Stomach smooth muscle (tissue), 2 donors: ENCODE measurements at regions not wholly inside any gene's neighbourhood (a gene's known extent, or its start where the extent isn't known, plus 50 kb on each side); places are given as distances from the start of the nearest gene placed in this dataset.

ENCODE experiments used
- H3K27ac ChIP-seq: one replicate; pipeline ENCODE4 v1.7.0; 2013; ENCODE audit warnings: mild to moderate bottlenecking, low read length, inconsistent platforms
- H3K27me3 ChIP-seq, 2 donors: one replicate each; pipeline ENCODE4 v1.7.0; 2013; ENCODE audit warnings: low read length in 2 of 2; ENCODE audit not compliant: insufficient read depth in 2 of 2, control insufficient read depth in 1 of 2
- H3K36me3 ChIP-seq, 2 donors: one replicate each; pipeline ENCODE4 v1.7.0; 2013; ENCODE audit warnings: low read length in 2 of 2; ENCODE audit not compliant: control insufficient read depth in 2 of 2, insufficient read depth in 2 of 2
- H3K4me1 ChIP-seq: one replicate; pipeline ENCODE4 v1.7.0; 2013; ENCODE audit warnings: low read length; ENCODE audit not compliant: control insufficient read depth, insufficient read depth
- H3K4me3 ChIP-seq, 2 donors: one replicate each; pipeline ENCODE4 v1.7.0; 2013; ENCODE audit warnings: low read length in 2 of 2
- H3K9ac ChIP-seq, 2 donors: one replicate each; pipeline ENCODE4 v1.7.0; 2013; ENCODE audit warnings: low read length in 2 of 2, mild to moderate bottlenecking in 1 of 2
- H3K9me3 ChIP-seq, 2 donors: one replicate each; pipeline ENCODE4 v1.7.0; 2013; ENCODE audit warnings: low read length in 2 of 2; ENCODE audit not compliant: control insufficient read depth in 2 of 2
- donor health status: healthy.
- donor health status: Pancreatic carcinoma.

- Histone ChIP-seq H3K9ac (no peak overlapping the region), H3K27ac (no peak overlapping the region), H3K4me3 (no peak overlapping the region), H3K36me3 (no peaks in the 10 kb centered on the region), H3K4me1 (no peaks in the 10 kb centered on the region), H3K9me3 (no peaks in the 10 kb centered on the region), H3K27me3 (no peaks in the 10 kb centered on the region)
Observed at GRCh38 chr3:82942041-82942440, 1180.6 kb upstream of the GBE1 start.

GRCh38 chr3:82940124-82940523, 1178.7 kb upstream of the GBE1 start:
- no peaks in the 10 kb centered on the region for H3K9me3 ChIP-seq
- no peaks in the 10 kb centered on the region for H3K27me3 ChIP-seq
- no peak overlapping the region for H3K27ac ChIP-seq
- no peaks in the 10 kb centered on the region for H3K36me3 ChIP-seq
- H3K4me1 ChIP-seq, result no peaks in the 10 kb centered on the region
- no peak overlapping the region for H3K9ac ChIP-seq
- no peak overlapping the region for H3K4me3 ChIP-seq

GRCh38 chr3:82939491-82940097, 1178.1 kb upstream of the GBE1 start:
- Histone ChIP-seq H3K4me3 (no peak overlapping the region), H3K36me3 (no peaks in the 10 kb centered on the region), H3K4me1 (no peaks in the 10 kb centered on the region), H3K9ac (no peak overlapping the region), H3K9me3 (no peaks in the 10 kb centered on the region), H3K27me3 (no peaks in the 10 kb centered on the region), H3K27ac (no peak overlapping the region)

- Histone ChIP-seq H3K4me1 (no peaks in the 10 kb centered on the region), H3K4me3 (no peak overlapping the region), H3K9ac (no peak overlapping the region), H3K27me3 (no peaks in the 10 kb centered on the region), H3K27ac (no peak overlapping the region), H3K36me3 (no peaks in the 10 kb centered on the region), H3K9me3 (no peaks in the 10 kb centered on the region)
Observed at GRCh38 chr3:82938821-82939328, 1177.4 kb upstream of the GBE1 start.

GRCh38 chr3:82927309-82928253, 1166.1 kb upstream of the GBE1 start:
- Histone ChIP-seq H3K27me3 (no peaks in the 10 kb centered on the region), H3K9ac (no peak overlapping the region), H3K36me3 (no peaks in the 10 kb centered on the region), H3K4me3 (no peak overlapping the region), H3K4me1 (no peaks in the 10 kb centered on the region), H3K9me3 (no peaks in the 10 kb centered on the region), H3K27ac (no peak overlapping the region)

GRCh38 chr3:82891028-82891427, 1129.6 kb upstream of the GBE1 start:
- Histone ChIP-seq H3K4me3 (no peak overlapping the region), H3K27me3 (no peaks in the 10 kb centered on the region), H3K9me3 (peaks cover 0 to 2% of the 10 kb centered on the region in 2 donors), H3K36me3 (no peaks in the 10 kb centered on the region), H3K4me1 (no peaks in the 10 kb centered on the region), H3K9ac (no peak overlapping the region), H3K27ac (no peak overlapping the region)

GRCh38 chr3:82883072-82883471, 1121.6 kb upstream of the GBE1 start:
- H3K4me1 ChIP-seq, result no peaks in the 10 kb centered on the region

GRCh38 chr3:82875401-82875800, 1114.0 kb upstream of the GBE1 start:
- H3K27me3 ChIP-seq, result no peaks in the 10 kb centered on the region
- H3K4me3 ChIP-seq, result no peak overlapping the region
- H3K4me1 ChIP-seq, result no peaks in the 10 kb centered on the region
- H3K9ac ChIP-seq, result no peak overlapping the region
- H3K9me3 ChIP-seq, result no peaks in the 10 kb centered on the region
- no peak overlapping the region for H3K27ac ChIP-seq
- H3K36me3 ChIP-seq, result no peaks in the 10 kb centered on the region

More at GRCh38 chr3:82883072-82883471, 1121.6 kb upstream of the GBE1 start:
- H3K36me3 ChIP-seq, result no peaks in the 10 kb centered on the region
- no peak overlapping the region for H3K27ac ChIP-seq
- H3K27me3 ChIP-seq, result no peaks in the 10 kb centered on the region
- no peak overlapping the region for H3K9ac ChIP-seq
- peaks cover 0 to 3% of the 10 kb centered on the region in 2 donors for H3K9me3 ChIP-seq
- H3K4me3 ChIP-seq, result no peak overlapping the region

GRCh38 chr3:82839871-82840270, 1078.4 kb upstream of the GBE1 start:
- Histone ChIP-seq H3K4me3 (no peak overlapping the region), H3K27me3 (no peaks in the 10 kb centered on the region), H3K27ac (no peak overlapping the region), H3K4me1 (no peaks in the 10 kb centered on the region), H3K36me3 (no peaks in the 10 kb centered on the region), H3K9me3 (no peaks in the 10 kb centered on the region), H3K9ac (no peak overlapping the region)

- H3K27me3 ChIP-seq, result no peaks in the 10 kb centered on the region
- no peak overlapping the region for H3K9ac ChIP-seq
- no peak overlapping the region for H3K27ac ChIP-seq
- no peak overlapping the region for H3K4me3 ChIP-seq
- H3K36me3 ChIP-seq, result no peaks in the 10 kb centered on the region
- H3K9me3 ChIP-seq, result no peaks in the 10 kb centered on the region
- H3K4me1 ChIP-seq, result no peaks in the 10 kb centered on the region
Observed at GRCh38 chr3:82834098-82834497, 1072.7 kb upstream of the GBE1 start.

GRCh38 chr3:82824491-82824890, 1063.0 kb upstream of the GBE1 start:
- Histone ChIP-seq H3K36me3 (no peaks in the 10 kb centered on the region), H3K4me1 (no peaks in the 10 kb centered on the region), H3K27ac (no peak overlapping the region), H3K9me3 (no peaks in the 10 kb centered on the region), H3K4me3 (no peak overlapping the region), H3K9ac (no peak overlapping the region), H3K27me3 (no peaks in the 10 kb centered on the region)
